Limb (tissue), 2 donors: ENCODE measurements at regions not wholly inside any gene's neighbourhood (a gene's known extent, or its start where the extent isn't known, plus 50 kb on each side); places are given as distances from the start of the nearest gene placed in this dataset.
A peak's percentile ranks its signal among the peaks of the same experiment; 100 is the strongest.

Experiments
- DNase-seq, 2 donors: peaks; one replicate each; pipeline ENCODE4 v3.0.0-alpha.2; 2016; ENCODE audit errors: extremely low spot score in 2 of 2

DNA sequence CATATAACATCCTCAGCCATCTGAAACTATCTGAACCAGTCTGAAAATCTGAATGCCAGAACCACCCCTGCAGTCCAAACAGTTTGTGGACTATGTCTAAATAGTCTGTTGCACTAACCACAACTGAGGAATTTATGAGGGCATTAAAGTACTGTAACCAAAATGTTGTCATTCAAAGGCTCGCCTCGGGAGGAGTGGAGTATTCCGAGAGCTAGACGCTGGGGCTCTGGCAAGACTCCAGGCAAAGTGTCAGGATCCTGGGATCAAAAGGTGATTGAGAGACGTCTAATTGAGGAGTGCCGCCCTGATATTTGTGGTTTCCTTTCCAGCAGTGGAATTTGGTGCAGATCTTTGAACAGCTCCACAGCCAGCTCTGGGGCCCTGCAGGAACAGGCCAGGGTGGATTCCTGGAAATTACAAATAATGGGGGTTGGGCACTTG is 142.9 kb upstream of the MYOCD start:
- DNase-seq: peak; percentile 63 to 66

DNA sequence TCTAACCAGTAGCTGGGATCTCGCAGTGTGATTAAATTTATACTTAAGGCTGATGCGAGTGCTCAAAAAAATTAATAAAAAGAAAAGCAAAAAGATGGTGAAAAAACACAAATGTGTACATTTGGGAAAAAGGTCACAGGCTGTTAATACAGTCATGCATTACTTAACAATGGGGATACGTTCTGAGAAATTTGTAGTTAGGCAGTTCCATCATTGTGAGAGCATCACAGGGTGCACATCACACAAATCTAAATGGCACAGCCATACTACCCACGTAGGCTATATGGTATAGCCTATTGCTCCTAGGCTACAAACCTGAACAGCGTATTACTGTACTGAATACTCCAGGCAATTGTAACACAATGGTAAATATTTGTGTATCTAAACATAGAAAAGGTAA is 142.4 kb upstream of the MYOCD start:
- no peak for DNase-seq

- no peak for DNase-seq
Measured at GRCh38 chr17:12528036-12528435, 137.7 kb upstream of the MYOCD start.

DNA sequence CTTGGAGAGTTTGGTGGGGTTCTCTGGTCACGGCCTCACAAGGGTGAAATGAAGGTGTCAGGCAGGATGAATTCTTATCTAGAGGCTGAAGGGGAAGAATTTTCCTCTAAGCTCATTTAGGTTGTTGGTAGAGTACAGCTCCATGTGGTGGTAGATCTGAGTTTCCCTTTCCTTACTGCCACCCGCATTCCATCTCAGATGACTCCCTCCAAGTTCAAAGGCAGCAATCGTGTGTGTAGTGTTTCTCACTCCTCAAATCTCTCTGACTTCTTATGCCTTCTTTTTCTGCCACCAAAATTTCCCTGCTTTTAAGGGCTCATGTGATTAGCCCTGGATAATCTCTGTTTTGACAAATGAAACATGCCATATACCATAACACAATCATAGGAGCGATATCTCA is 135.5 kb upstream of the MYOCD start:
- no peak for DNase-seq

DNA sequence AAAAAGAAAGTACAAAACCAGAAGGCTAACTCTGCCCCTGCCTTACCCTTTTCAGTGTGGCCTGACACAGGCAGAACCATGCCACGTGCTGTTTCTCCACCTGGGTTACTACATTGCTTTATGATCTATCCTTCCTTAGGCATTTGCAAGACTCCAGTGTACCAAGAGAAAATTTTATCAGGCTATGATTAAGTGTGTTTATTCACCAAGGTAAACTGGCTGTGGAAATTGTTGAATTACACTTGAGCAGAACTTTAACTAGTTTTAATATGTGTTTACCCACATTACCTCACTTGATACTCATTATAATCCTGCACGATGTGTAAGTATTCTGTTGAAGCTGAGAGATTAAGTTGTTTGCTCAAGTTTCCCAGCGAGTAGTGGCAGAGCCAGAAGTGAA is 129.7 kb upstream of the MYOCD start:
- DNase-seq: no peak

GRCh38 chr17:12536472-12536871 is 129.2 kb upstream of the MYOCD start:
- DNase-seq: no peak

DNA sequence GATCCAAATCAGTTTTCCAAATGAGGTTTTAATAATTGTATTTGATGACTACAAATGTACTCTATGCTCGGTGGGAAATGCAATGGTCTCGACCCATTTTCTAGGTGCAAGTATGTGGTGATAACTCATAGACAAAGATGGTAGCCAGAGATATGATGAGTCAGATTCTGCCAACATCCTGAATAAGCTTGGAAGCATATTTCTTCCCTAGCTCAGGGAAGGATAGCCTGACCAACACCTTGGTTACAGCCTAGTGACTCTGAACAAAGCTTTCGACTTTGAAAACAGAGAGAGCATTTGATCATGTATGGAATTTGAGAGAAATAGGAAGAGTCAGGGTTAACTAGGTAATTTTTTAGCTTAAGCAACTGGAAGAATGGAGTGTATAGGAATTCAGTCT is 128.3 kb upstream of the MYOCD start:
- DNase-seq: no peak

GRCh38 chr17:12538003-12538402 is 127.7 kb upstream of the MYOCD start:
- DNase-seq: no peak

GRCh38 chr17:12545877-12546513 is 119.7 kb upstream of the MYOCD start:
- DNase-seq: peak in 1 of 2 donors; percentile 15

DNA sequence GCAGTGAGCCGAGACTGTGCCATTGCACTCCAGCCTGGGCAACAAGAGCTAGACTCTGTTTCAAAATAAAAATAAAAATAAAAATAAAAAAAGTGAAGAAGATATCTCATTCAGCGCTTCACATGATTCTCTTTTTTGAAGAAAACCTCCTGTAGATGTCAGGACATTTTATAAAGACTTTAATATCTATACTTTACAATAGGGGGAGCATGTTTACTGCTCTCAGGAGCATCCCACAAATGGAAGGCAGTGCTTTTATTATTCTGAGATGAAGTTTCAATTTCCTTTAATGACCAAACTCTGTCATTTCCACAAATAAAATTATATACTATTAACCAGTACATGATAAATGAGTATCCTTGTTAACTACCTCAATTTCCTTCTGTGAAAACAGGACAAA is 118.7 kb upstream of the MYOCD start:
- no peak for DNase-seq

DNA sequence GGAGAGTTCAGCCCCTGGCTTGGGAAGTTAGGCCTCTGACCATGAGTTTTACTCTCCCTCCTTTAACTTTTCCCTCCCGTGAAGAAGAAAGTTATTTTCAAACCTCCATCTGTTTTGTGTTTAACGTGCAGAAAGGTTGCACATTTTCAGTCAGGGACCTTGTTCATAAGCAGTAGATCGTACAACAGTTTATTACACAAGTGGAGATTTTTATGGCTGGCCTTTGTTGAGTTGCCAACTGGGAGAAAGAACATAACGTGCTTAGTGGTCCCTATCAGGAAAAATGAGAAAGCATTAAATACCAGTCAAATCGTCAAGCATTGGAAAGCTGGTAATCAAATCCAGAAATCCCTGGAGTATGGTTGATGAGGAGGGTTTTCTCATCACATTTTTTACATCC is 117.9 kb upstream of the MYOCD start:
- no peak for DNase-seq

GRCh38 chr17:12548558-12548957 is 117.1 kb upstream of the MYOCD start:
- DNase-seq: no peak

GRCh38 chr17:12549499-12550041 is 116.1 kb upstream of the MYOCD start:
- no peak for DNase-seq

- DNase-seq: no peak
Measured at GRCh38 chr17:12553625-12554024, 112.1 kb upstream of the MYOCD start.

DNA sequence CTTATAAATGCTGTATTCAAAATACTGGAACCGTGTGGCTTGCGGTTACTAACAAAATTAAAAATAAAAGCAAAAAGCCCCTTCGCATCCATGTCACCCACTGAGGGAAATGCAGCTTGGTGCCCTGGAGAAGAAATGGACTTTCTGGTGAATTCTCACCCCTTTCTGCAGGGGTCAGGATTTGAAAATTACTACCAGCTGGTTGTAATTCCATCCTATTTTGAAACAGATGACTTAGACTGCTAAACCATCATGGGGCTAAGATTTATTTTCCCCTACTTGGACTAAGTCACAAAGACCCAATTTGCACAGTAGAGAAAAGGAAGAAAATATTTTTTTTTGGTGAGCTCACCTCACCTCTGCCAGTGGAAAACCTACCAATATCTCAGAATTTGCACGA is 111.4 kb upstream of the MYOCD start:
- no peak for DNase-seq

GRCh38 chr17:12566291-12566690 is 99.4 kb upstream of the MYOCD start:
- no peak for DNase-seq

GRCh38 chr17:12567077-12568053 is 98.3 kb upstream of the MYOCD start:
- DNase-seq: no peak

DNA sequence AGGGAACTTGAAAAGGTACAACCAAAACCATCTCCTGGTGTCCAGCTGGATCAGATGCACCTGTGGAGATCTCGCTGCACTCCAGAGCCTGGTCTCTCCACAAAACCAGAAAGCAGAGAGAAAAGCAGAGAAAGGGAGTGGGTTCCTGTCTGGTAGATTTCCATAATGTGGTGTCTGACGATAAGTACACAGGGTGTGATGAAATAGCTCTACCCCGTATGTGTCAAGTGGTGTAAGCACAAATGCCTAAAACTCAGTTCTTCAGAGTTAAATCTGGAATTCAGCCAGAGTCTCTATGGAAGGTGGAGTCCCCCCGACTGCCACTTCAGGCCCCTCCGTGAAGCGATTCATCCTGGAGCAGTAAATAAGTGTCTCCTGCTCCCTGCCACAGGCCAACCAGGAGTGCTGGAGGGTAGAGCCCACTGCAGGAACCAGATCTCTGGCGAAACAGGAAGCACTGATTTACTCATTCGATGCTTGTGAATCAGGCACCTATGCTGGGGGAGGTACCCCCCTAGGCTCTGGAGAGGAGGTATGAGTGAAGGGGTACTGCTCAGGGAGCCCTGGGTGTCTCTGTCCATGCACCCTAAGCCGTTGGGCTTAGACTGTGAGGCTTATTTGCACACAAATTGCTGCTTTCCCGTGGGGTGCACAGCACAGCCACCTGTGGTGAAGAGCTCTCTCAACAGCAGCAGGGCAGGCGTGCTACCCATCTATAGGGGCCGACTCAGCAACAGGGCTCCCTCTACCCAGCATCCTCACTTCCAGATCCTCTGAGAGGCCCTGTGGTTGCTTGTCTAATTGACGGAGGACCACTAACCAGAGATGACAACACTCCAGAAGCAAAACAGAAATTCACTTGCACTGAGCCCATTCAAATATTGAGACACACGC is 97.1 kb upstream of the MYOCD start:
- no peak for DNase-seq

- DNase-seq: no peak
Measured at GRCh38 chr17:12571606-12572005, 94.1 kb upstream of the MYOCD start.

- no peak for DNase-seq
Measured at GRCh38 chr17:12574525-12574924, 91.2 kb upstream of the MYOCD start.

- DNase-seq: no peak
Measured at GRCh38 chr17:12575641-12576040, 90.0 kb upstream of the MYOCD start.
